DOHH2 (cell line): ENCODE measurements at regions not wholly inside any gene's neighbourhood (a gene's known extent, or its start where the extent isn't known, plus 50 kb on each side); places are given as distances from the start of the nearest gene placed in this dataset.

ENCODE experiments used
- EZH2phosphoT487 ChIP-seq: fragments of 200-600 bp; sonication (generic); IDR thresholded peaks from 2 replicates; pipeline ENCODE4 v1.6.1; 2017; ENCODE audit warnings: borderline replicate concordance, mild to moderate bottlenecking, antibody characterized with exemption, low read length, moderate library complexity, mixed read lengths
- TF ChIP-seq, protein P1 (sequence below): fragments of 200-600 bp; sonication (generic); IDR thresholded peaks from one replicate; pipeline ENCODE4 v1.5.1; 2014; ENCODE audit warnings: antibody characterized with exemption, mild to moderate bottlenecking, low read depth, low read length; ENCODE audit not compliant: poor library complexity, severe bottlenecking

DNA sequence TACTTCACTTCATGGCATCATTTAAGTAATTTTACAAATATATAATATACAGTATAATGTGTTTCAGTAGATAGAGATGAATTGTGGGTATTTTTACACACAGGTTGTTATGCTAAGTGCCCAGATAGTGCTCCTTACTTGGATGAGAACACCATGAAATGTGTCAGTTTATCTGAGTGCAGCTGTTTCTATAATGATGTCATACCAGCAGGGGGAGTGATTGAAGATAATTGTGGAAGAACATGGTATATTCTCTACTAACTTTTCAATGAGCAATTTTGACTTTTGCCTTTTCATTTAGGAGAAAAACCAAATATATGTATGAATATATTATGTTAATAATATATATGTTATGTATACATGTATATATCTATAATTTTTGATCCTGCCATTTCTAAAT is 221.6 kb downstream of the LRRK2 start:
- TF ChIP-seq, protein P1, sequence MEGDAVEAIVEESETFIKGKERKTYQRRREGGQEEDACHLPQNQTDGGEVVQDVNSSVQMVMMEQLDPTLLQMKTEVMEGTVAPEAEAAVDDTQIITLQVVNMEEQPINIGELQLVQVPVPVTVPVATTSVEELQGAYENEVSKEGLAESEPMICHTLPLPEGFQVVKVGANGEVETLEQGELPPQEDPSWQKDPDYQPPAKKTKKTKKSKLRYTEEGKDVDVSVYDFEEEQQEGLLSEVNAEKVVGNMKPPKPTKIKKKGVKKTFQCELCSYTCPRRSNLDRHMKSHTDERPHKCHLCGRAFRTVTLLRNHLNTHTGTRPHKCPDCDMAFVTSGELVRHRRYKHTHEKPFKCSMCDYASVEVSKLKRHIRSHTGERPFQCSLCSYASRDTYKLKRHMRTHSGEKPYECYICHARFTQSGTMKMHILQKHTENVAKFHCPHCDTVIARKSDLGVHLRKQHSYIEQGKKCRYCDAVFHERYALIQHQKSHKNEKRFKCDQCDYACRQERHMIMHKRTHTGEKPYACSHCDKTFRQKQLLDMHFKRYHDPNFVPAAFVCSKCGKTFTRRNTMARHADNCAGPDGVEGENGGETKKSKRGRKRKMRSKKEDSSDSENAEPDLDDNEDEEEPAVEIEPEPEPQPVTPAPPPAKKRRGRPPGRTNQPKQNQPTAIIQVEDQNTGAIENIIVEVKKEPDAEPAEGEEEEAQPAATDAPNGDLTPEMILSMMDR: peak; percentile 41
- TF ChIP-seq EZH2phosphoT487: no peak
